ENCODE measurements at regions not wholly inside any gene's neighbourhood (a gene's known extent, or its start where the extent isn't known, plus 50 kb on each side); places are given as distances from the start of the nearest gene placed in this dataset.

- no peak for TF ChIP-seq EZH2phosphoT487 (IDR thresholded peaks at IDR 0.05; ENCODE audit: borderline replicate concordance, low read length)
- TF ChIP-seq, protein P1, sequence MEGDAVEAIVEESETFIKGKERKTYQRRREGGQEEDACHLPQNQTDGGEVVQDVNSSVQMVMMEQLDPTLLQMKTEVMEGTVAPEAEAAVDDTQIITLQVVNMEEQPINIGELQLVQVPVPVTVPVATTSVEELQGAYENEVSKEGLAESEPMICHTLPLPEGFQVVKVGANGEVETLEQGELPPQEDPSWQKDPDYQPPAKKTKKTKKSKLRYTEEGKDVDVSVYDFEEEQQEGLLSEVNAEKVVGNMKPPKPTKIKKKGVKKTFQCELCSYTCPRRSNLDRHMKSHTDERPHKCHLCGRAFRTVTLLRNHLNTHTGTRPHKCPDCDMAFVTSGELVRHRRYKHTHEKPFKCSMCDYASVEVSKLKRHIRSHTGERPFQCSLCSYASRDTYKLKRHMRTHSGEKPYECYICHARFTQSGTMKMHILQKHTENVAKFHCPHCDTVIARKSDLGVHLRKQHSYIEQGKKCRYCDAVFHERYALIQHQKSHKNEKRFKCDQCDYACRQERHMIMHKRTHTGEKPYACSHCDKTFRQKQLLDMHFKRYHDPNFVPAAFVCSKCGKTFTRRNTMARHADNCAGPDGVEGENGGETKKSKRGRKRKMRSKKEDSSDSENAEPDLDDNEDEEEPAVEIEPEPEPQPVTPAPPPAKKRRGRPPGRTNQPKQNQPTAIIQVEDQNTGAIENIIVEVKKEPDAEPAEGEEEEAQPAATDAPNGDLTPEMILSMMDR (IDR thresholded peaks at IDR 0.05; ENCODE audit: low read depth, low read length, poor library complexity, severe bottlenecking): no peak
Observed at GRCh38 chr20:40606237-40606636, 82.8 kb downstream of the MAFB start.

Measured in DOHH2 (cell line).